AG09319 (cell line): ENCODE measurements at regions not wholly inside any gene's neighbourhood (a gene's known extent, or its start where the extent isn't known, plus 50 kb on each side); places are given as distances from the start of the nearest gene placed in this dataset.
"Not testable (repeated sequence)": the region's sequence is repeated elsewhere in the genome, so short reads cannot be mapped to it uniquely, and the experiment has no call there.

ENCODE experiments used
- DNase-seq: peaks from one replicate; pipeline ENCODE4 v3.0.0-alpha.2; 2010; ENCODE audit warnings: low read depth; ENCODE audit errors: extremely low read depth

GRCh38 chr6:57708061-57708460 is 390.6 kb downstream of the PRIM2 start:
- DNase-seq = not testable (repeated sequence)

GRCh38 chr6:57722546-57722945 is 405.1 kb downstream of the PRIM2 start:
- not testable (repeated sequence) for DNase-seq

- not testable (repeated sequence) for DNase-seq
Measured at GRCh38 chr6:57723815-57724401, 406.5 kb downstream of the PRIM2 start.

GRCh38 chr6:57729407-57729806 is 412.0 kb downstream of the PRIM2 start:
- DNase-seq = not testable (repeated sequence)

GRCh38 chr6:57730726-57731125 is 413.3 kb downstream of the PRIM2 start:
- DNase-seq = not testable (repeated sequence)

- DNase-seq = not testable (repeated sequence)
Measured at GRCh38 chr6:57747716-57748115, 430.3 kb downstream of the PRIM2 start.

- not testable (repeated sequence) for DNase-seq
Measured at GRCh38 chr6:57759850-57760249, 442.4 kb downstream of the PRIM2 start.

- DNase-seq = not testable (repeated sequence)
Measured at GRCh38 chr6:57792720-57793397, 475.4 kb downstream of the PRIM2 start.

- DNase-seq = not testable (repeated sequence)
Measured at GRCh38 chr6:57793398-57793762, 475.9 kb downstream of the PRIM2 start.

- peak; percentile 10 for DNase-seq
Measured at GRCh38 chr6:57799703-57800479, 482.5 kb downstream of the PRIM2 start.

- DNase-seq = not testable (repeated sequence)
Measured at GRCh38 chr6:57808581-57808980, 491.2 kb downstream of the PRIM2 start.

GRCh38 chr6:57809454-57809853 is 492.0 kb downstream of the PRIM2 start:
- not testable (repeated sequence) for DNase-seq

GRCh38 chr6:57813271-57814075 is 496.0 kb downstream of the PRIM2 start:
- DNase-seq = not testable (repeated sequence)

- DNase-seq = not testable (repeated sequence)
Measured at GRCh38 chr6:57815826-57816225, 498.4 kb downstream of the PRIM2 start.

GRCh38 chr6:57821325-57821724 is 503.9 kb downstream of the PRIM2 start:
- not testable (repeated sequence) for DNase-seq

- not testable (repeated sequence) for DNase-seq
Measured at GRCh38 chr6:57822448-57822847, 505.0 kb downstream of the PRIM2 start.
